Endothelial cell (in vitro differentiated cells): ENCODE measurements at regions not wholly inside any gene's neighbourhood (a gene's known extent, or its start where the extent isn't known, plus 50 kb on each side); places are given as distances from the start of the nearest gene placed in this dataset.

ENCODE experiments used
- DNase-seq: peaks from one replicate; pipeline ENCODE4 v3.0.0; 2021; ENCODE audit warnings: low spot score
- H3K27ac Mint-ChIP-seq: one replicate; pipeline ENCODE4 v1.8.0; 2021; ENCODE audit warnings: mixed read lengths, inconsistent platforms; ENCODE audit not compliant: unreplicated experiment
- H3K27me3 Mint-ChIP-seq: one replicate; pipeline ENCODE4 v1.8.0; 2021; ENCODE audit warnings: mild to moderate bottlenecking, moderate library complexity, mixed read lengths, inconsistent platforms; ENCODE audit not compliant: unreplicated experiment
- H3K36me3 Mint-ChIP-seq: one replicate; pipeline ENCODE4 v1.8.0; 2021; ENCODE audit warnings: mild to moderate bottlenecking, low read depth, mixed read lengths, inconsistent platforms; ENCODE audit not compliant: unreplicated experiment
- H3K4me1 Mint-ChIP-seq: one replicate; pipeline ENCODE4 v1.8.0; 2021; ENCODE audit warnings: mild to moderate bottlenecking, mixed read lengths, inconsistent platforms; ENCODE audit not compliant: unreplicated experiment
- H3K4me3 Mint-ChIP-seq: one replicate; pipeline ENCODE4 v1.8.0; 2021; ENCODE audit warnings: mild to moderate bottlenecking, mixed read lengths, inconsistent platforms; ENCODE audit not compliant: unreplicated experiment
- H3K9me3 Mint-ChIP-seq: one replicate; pipeline ENCODE4 v1.8.0; 2021; ENCODE audit warnings: mixed read lengths, inconsistent platforms; ENCODE audit not compliant: unreplicated experiment
- CTCF ChIP-seq: fragments of 200-600 bp; sonication (generic); IDR thresholded peaks from one replicate; pipeline ENCODE4 v1.5.0; 2021; ENCODE audit warnings: antibody characterized with exemption; ENCODE audit not compliant: unreplicated experiment

- Mint-ChIP-seq H3K4me3 (no peak overlapping the region), H3K36me3 (no peaks in the 10 kb centered on the region), H3K9me3 (no peaks in the 10 kb centered on the region), H3K4me1 (no peaks in the 10 kb centered on the region), H3K27ac (no peak overlapping the region), H3K27me3 (no peaks in the 10 kb centered on the region)
- DNase-seq: no peak
- no peak for TF ChIP-seq CTCF
Observed at GRCh38 chr6:14744212-14744556, 501.7 kb upstream of the JARID2 start.

- no peaks in the 10 kb centered on the region for H3K36me3 Mint-ChIP-seq
- H3K27ac Mint-ChIP-seq: no peak overlapping the region
- no peak overlapping the region for H3K4me3 Mint-ChIP-seq
- no peak for TF ChIP-seq CTCF
- H3K4me1 Mint-ChIP-seq: no peaks in the 10 kb centered on the region
- H3K27me3 Mint-ChIP-seq: no peaks in the 10 kb centered on the region
- no peaks in the 10 kb centered on the region for H3K9me3 Mint-ChIP-seq
- DNase-seq: no peak
Observed at GRCh38 chr6:14746139-14746837, 499.6 kb upstream of the JARID2 start.

- TF ChIP-seq CTCF: no peak
- no peaks in the 10 kb centered on the region for H3K4me1 Mint-ChIP-seq
- no peak overlapping the region for H3K27ac Mint-ChIP-seq
- no peak overlapping the region for H3K4me3 Mint-ChIP-seq
- no peak for DNase-seq
- no peaks in the 10 kb centered on the region for H3K9me3 Mint-ChIP-seq
- no peaks in the 10 kb centered on the region for H3K27me3 Mint-ChIP-seq
- no peaks in the 10 kb centered on the region for H3K36me3 Mint-ChIP-seq
Observed at GRCh38 chr6:14747881-14748520, 497.9 kb upstream of the JARID2 start.

- no peak for DNase-seq
- TF ChIP-seq CTCF: no peak
- H3K27me3 Mint-ChIP-seq: no peaks in the 10 kb centered on the region
- no peaks in the 10 kb centered on the region for H3K9me3 Mint-ChIP-seq
- no peaks in the 10 kb centered on the region for H3K4me1 Mint-ChIP-seq
- no peak overlapping the region for H3K27ac Mint-ChIP-seq
- H3K36me3 Mint-ChIP-seq: no peaks in the 10 kb centered on the region
- no peak overlapping the region for H3K4me3 Mint-ChIP-seq
Observed at GRCh38 chr6:14748679-14749078, 497.2 kb upstream of the JARID2 start.

GRCh38 chr6:14750059-14750661 lies 495.7 kb upstream of the JARID2 start:
- Mint-ChIP-seq H3K9me3 (no peaks in the 10 kb centered on the region), H3K36me3 (no peaks in the 10 kb centered on the region), H3K4me3 (no peak overlapping the region), H3K27me3 (no peaks in the 10 kb centered on the region), H3K27ac (no peak overlapping the region), H3K4me1 (no peaks in the 10 kb centered on the region)
- DNase-seq: no peak
- no peak for TF ChIP-seq CTCF
